ENCODE measurements at regions not wholly inside any gene's neighbourhood (a gene's known extent, or its start where the extent isn't known, plus 50 kb on each side); places are given as distances from the start of the nearest gene placed in this dataset.

DNA sequence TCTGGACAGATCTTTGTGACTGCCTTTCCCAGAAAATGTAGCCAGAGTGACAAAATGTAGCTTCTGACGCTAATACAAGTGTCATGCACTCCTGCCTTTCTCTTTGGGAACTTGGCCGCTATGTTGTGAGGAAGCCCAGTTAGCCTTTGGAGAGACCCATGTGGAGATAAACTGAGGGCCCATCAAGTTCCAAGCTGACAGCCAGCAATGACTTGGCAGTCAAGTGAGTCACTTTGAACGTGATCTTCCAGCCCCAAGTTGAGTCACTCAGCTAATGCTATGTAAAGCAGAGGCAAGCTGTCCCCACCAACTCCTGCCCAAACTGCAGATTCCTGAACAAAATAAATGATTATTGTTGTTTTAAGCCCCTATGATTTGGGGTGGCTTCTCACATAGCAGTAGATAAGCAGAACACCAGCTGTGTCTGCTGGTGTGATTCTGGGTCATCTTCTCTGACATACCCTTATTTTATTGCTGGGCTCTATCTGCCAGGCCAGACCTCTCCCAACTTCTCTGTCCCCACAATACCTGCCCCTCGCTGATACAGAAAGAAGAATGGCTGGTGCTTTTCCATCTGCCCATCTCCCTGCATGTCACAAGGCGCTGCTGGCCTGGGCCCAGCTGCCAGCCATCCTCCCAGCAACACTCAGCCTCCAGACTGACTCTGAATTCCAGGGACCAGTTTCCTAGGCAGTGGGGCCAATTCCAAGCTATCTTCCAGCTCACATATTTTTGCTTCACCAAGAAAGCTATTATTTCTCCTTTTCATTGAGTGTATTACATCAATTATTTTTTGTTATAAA, 274.8 kb downstream of the LRFN2 start:
- DNase-seq: no peak

DNA sequence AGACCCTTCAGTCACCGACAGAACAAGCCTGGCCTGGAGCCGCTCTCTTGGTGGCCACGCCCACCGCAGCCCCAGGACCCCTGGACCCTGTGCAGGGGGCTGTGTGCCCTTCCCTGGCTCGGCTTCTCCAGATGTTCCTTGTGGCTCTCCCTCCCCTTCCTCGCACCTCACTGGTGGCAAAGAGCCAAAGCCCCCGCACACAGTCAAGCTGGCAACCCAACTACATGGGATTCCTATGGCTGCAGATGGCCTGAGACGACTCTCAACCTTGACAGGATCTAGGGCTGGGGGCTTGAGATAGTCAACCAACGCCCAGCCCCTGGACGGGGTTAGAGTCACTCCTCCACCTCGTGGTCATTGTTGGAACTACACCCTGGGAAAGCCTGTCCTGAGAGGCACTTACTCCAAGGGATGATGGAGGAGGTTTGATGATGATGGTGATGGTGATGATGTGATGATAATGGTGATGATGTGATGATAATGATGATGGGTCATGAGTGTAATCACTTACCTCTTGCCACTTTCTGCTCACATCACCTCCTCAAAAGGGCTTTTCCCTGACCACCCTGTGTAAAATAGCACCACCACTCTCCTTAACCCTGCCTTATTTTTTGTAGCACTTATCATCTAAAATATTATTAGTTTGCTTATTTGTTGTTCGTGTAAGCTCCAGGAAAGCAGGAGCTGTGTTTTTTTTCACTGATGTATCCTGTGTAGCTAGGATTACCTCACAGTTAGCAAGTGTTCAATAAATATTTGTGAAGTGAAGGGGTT, 278.4 kb downstream of the LRFN2 start:
- peak; percentile 27 for DNase-seq

DNA sequence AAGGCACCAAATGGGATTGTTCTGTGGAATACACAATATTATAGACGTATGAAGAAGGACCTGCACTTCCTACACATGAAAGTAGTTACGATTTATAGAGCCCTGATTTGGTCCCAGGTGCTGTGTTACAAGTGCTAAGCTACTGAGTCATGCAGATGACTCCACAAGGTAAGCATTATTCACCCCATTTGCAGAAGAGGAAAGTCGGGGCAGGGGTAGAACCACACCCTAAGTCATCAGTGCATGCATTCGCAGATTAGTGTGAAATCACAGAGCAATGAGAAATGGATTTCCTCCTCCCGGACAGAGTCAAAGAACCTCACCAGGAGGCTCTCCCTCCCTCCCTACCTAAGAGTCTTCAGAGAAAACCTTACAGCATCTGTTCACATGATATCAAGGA, 279.5 kb downstream of the LRFN2 start:
- DNase-seq: no peak

- no peak for DNase-seq
Observed at GRCh38 chr6:40302856-40303454, 284.2 kb downstream of the LRFN2 start.

GRCh38 chr6:40299681-40300080, 287.5 kb downstream of the LRFN2 start:
- DNase-seq: no peak

GRCh38 chr6:40298207-40298606, 289.0 kb downstream of the LRFN2 start:
- DNase-seq: no peak

DNA sequence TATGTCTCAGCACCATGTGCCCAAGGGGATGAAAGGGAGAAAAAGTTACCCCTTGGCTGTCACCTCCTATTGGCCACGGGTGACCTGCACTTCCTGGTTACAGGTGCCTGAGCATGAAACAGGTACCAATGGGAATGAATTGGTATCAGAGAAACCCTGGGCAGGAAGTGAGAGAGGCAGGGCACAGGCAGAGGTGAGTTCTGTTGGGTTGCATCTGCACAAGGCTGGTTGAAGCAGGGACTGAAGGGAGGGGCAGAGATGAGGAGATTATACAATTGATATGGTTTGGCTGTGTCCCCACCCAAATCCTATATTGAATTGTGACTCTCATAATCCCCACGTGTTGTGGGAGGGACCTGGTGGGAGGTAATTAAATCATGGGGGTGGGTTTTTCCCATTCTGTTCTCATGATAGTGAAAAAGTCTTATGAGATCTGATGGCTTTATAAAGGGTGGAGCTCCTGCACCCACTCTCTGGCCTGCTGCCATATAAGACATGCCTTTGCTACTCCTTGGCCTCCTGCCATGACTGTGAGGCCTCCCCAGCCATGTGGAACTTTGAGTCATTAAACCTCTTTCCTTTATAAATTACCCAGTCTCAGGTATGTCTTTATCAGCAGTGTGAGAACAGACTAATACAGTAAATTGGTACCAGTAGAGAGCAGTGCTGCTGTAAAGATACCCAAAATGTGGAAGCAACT, 291.8 kb downstream of the LRFN2 start:
- DNase-seq: no peak

GRCh38 chr6:40293460-40294185, 293.5 kb downstream of the LRFN2 start:
- no peak for DNase-seq

- DNase-seq: no peak
Observed at GRCh38 chr6:40293060-40293459, 294.1 kb downstream of the LRFN2 start.

DNA sequence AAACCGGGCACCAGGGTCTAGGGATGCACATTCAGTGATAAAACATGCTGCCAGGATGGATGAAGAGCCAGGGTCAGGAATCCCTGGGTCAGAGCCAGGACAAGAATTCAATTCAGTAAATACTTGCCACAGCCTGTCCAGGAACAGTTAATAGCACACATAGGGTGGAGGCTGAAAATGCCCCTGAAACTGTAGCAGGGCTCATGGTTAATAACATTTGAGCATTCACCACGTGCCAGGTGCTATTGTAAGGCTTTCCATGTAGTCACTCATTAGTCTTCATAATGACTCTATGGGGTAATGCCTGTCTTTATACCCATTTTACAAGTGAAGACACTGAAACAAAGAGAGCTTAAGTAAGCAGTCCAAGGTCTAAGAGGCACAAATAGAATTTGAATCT, 296.3 kb downstream of the LRFN2 start:
- DNase-seq: no peak

- no peak for DNase-seq
Observed at GRCh38 chr6:40288919-40289318, 298.2 kb downstream of the LRFN2 start.

DNA sequence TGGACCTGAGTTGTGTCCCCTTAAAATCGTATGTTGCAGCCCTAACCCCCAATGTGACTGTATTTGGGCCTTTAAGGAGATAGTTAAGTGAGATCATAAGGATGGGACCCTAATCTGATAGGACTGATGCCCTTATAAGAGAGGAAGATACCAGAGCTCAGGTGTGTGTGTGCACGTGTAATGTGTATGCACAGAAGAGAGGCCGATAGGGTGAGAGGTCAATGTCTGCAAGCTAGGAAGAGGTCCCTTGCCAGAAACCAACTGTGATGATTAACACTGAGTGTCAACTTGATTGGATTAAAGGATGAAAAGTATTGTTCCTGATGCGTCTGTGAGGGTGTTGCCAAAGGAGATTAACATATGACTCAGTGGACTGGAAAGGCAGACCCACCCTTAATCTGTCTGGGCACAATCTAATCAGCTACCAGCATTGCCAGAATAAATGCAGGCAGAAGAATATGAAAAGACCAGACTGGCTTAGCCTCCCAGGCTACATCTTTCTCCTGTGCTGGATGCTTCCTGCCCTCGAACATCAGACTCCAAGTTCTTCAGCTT, 299.8 kb downstream of the LRFN2 start:
- DNase-seq: no peak

DNA sequence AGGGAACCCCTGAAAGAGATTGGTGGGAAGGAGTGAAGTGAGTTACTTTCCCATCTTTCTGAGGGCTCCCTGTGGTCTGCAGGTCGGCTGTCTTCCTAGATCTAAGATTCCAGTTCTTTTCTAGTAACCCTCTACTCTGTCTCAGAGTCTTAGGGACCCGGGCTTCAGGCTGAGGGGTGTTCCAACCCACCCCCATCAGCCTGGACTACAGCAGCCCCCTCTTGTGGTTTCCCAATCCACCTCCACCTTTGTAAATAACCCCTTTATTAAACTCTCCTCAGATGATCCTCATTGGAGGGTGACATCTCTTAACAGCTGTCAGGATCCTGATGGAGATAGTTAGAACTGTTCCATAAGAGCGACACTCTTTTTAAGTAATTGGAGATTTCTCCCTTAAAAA, 300.4 kb downstream of the LRFN2 start:
- no peak for DNase-seq

- no peak for DNase-seq
Observed at GRCh38 chr6:40285996-40286395, 301.2 kb downstream of the LRFN2 start.

DNA sequence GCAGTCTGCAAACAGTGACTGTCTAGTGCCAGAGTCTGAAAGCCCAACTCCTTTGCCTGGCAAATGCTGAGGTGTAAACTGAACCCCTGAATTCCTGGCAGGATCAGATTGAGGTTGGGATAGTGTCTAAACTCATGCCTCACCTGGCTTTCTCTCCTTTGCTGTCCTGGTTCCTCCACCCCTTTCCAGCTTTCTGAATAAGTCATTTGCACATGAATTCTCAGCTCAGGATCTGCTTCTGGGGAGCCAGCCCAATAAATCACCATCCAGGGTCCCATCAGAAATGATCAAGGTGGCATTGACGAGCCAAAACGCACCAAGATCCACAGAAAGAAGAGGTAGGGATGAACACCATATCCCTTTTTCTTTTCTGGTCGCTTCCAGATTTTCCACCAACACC, 301.6 kb downstream of the LRFN2 start:
- no peak for DNase-seq

DNA sequence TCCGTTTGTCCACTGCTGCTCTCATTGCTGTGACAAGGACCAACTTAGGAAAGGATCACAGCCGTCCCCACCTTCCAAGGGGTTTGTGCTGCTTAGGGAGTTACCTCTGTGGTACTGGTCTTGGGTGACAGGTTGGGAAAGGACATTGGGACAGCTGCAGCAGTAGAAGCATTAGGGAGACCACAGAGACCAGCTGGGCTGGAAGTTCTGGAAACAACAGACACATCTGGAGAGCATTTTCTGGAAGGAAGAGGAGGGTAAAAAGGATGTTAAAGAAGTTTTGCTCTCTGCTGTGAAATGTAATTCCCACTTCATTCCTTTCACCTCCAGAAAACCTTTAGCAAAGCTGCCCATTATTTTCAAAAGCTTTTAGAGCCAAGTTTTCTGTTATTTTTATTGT, 304.2 kb downstream of the LRFN2 start:
- DNase-seq: no peak

- DNase-seq: no peak
Observed at GRCh38 chr6:40281402-40281801, 305.8 kb downstream of the LRFN2 start.

DNA sequence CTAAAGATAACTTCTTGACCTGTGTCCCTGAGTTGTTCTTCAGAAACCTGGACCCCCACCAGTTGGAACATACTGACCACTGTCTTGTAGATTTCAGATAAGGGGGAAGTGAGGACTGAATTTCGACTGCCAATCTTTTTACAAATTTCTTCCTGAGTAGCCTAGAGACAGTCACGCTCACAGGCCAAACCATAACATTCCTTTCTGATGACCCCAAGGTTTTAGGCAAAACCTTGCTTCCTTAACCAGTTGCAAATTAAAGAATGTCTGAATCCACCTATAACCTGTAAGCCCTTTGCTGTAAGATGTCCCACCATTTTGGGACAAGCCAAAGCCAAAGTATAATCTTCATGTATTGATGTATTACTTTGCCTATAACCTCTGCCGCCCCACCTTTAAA, 306.9 kb downstream of the LRFN2 start:
- DNase-seq: no peak

- DNase-seq: no peak
Observed at GRCh38 chr6:40276141-40276540, 311.0 kb downstream of the LRFN2 start.

DNA sequence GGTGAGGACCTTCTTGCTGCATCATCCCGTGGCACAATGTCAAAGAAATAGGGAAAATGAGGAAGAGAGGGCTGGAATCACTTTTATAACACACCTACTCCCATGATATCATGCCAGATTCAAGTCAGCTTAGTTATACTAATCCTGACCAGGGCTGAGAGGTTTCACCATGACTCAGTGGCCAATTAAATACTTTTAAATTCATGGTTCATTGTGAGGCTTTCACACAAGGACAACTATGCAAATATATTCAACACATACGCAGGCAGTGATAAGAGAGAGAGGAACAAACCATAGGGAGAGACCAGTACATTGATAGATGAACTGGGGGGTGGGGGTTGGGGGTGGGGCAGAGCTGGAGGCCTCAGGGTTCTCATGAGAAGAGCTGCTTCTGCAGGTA, 313.1 kb downstream of the LRFN2 start:
- DNase-seq: no peak

DNA sequence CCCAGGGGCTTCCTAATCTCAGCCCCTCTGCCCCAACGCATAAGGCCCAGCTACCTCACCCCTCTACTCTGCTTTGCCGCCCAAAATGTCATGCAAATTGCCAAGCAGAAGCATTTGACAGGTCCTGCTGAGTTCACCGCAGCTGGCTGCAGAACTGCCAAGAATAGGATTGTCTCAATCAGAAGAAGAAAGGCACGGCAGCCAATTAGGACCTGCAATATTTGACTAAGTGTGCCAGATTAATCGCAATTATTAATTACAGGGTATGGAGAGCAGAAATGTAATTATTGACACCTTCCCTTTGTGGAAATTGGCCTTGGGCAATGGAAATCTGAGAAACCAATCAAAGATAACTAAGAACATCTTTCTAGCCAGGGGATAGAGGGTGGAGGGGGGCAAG, 318.6 kb downstream of the LRFN2 start:
- DNase-seq: no peak

- no peak for DNase-seq
Observed at GRCh38 chr6:40268166-40268565, 319.0 kb downstream of the LRFN2 start.

All from activated naive CD4-positive, alpha-beta T cell treated with Interleukin-2 at 50 U/mL for 16 hours (primary cell).